HG03066 (cell line): ENCODE measurements at regions not wholly inside any gene's neighbourhood (a gene's known extent, or its start where the extent isn't known, plus 50 kb on each side); places are given as distances from the start of the nearest gene placed in this dataset.

ENCODE experiments used
- ATAC-seq: cut with Tn5 transposase; IDR thresholded peaks from one replicate; pipeline ENCODE4 v1.9.1; 2021; ENCODE audit warnings: low read depth; ENCODE audit not compliant: unreplicated experiment

GRCh38 chr13:104900191-104900817 lies 1635.2 kb downstream of the EFNB2 start:
- no peak for ATAC-seq

GRCh38 chr13:104898484-104898883 lies 1637.0 kb downstream of the EFNB2 start:
- no peak for ATAC-seq

GRCh38 chr13:104895521-104895920 lies 1639.9 kb downstream of the EFNB2 start:
- no peak for ATAC-seq

GRCh38 chr13:104875038-104875754 lies 1660.3 kb downstream of the EFNB2 start:
- no peak for ATAC-seq

GRCh38 chr13:104872153-104872552 lies 1663.3 kb downstream of the EFNB2 start:
- no peak for ATAC-seq

- no peak for ATAC-seq
Measured at GRCh38 chr13:104871456-104871855, 1664.0 kb downstream of the EFNB2 start.

GRCh38 chr13:104869501-104869900 lies 1666.0 kb downstream of the EFNB2 start:
- no peak for ATAC-seq

GRCh38 chr13:104868806-104869205 lies 1666.7 kb downstream of the EFNB2 start:
- ATAC-seq, result no peak

GRCh38 chr13:104855581-104855980 lies 1679.9 kb downstream of the EFNB2 start:
- ATAC-seq, result no peak

- no peak for ATAC-seq
Measured at GRCh38 chr13:104854698-104855097, 1680.8 kb downstream of the EFNB2 start.

- no peak for ATAC-seq
Measured at GRCh38 chr13:104854007-104854406, 1681.5 kb downstream of the EFNB2 start.

GRCh38 chr13:104847922-104848321 lies 1687.5 kb downstream of the EFNB2 start:
- ATAC-seq, result no peak

- no peak for ATAC-seq
Measured at GRCh38 chr13:104843401-104843800, 1692.1 kb downstream of the EFNB2 start.

GRCh38 chr13:104841110-104841509 lies 1694.4 kb downstream of the EFNB2 start:
- ATAC-seq, result no peak

- no peak for ATAC-seq
Measured at GRCh38 chr13:104837756-104838155, 1697.7 kb downstream of the EFNB2 start.

- no peak for ATAC-seq
Measured at GRCh38 chr13:104833221-104833620, 1702.2 kb downstream of the EFNB2 start.

GRCh38 chr13:104832231-104832630 lies 1703.2 kb downstream of the EFNB2 start:
- ATAC-seq, result no peak

GRCh38 chr13:104831831-104832230 lies 1703.6 kb downstream of the EFNB2 start:
- no peak for ATAC-seq

- ATAC-seq, result no peak
Measured at GRCh38 chr13:104823709-104824108, 1711.8 kb downstream of the EFNB2 start.

- ATAC-seq, result no peak
Measured at GRCh38 chr13:104823071-104823470, 1712.4 kb downstream of the EFNB2 start.

- ATAC-seq, result no peak
Measured at GRCh38 chr13:104817271-104817670, 1718.2 kb downstream of the EFNB2 start.

GRCh38 chr13:104816726-104817125 lies 1718.7 kb downstream of the EFNB2 start:
- no peak for ATAC-seq
